ENCODE measurements at regions not wholly inside any gene's neighbourhood (a gene's known extent, or its start where the extent isn't known, plus 50 kb on each side); places are given as distances from the start of the nearest gene placed in this dataset.

DNA sequence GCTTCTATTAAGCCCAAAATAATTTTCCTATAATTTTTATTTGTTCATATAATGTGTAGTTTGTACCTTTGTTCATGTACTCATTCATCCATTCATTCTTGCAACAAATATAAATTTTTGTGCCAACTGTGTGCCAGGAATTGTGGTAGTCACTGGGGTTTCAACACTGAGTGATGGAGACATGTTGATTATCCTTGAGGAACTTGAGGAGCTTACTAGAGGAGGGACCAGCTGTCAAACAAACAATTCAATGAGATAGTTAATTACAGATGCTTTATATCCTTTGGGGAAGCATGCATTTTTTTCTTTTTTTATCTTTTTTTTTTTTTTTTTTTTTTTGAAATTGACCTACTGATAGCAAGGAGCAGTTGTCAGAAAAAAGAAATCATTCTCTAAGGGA, 324.8 kb downstream of the GABRG2 start:
- intact Hi-C loops (cut with micrococcal nuclease): no loop called here
- H3K36me3 ChIP-seq (ENCODE audit: control insufficient read depth, insufficient read depth, low read length): no peaks in the 10 kb centered on the region
- no peak for DNase-seq
- H3K4me3 Mint-ChIP-seq: no peak overlapping the region
- no peaks in the 10 kb centered on the region for H3K27me3 Mint-ChIP-seq (ENCODE audit: low read depth in 2 of 2)
- H3K27ac Mint-ChIP-seq: no peak overlapping the region
- H3K9me3 ChIP-seq (ENCODE audit: control insufficient read depth, insufficient read depth, low read length): peaks cover 7% of the 10 kb centered on the region
- TF ChIP-seq, protein P1, sequence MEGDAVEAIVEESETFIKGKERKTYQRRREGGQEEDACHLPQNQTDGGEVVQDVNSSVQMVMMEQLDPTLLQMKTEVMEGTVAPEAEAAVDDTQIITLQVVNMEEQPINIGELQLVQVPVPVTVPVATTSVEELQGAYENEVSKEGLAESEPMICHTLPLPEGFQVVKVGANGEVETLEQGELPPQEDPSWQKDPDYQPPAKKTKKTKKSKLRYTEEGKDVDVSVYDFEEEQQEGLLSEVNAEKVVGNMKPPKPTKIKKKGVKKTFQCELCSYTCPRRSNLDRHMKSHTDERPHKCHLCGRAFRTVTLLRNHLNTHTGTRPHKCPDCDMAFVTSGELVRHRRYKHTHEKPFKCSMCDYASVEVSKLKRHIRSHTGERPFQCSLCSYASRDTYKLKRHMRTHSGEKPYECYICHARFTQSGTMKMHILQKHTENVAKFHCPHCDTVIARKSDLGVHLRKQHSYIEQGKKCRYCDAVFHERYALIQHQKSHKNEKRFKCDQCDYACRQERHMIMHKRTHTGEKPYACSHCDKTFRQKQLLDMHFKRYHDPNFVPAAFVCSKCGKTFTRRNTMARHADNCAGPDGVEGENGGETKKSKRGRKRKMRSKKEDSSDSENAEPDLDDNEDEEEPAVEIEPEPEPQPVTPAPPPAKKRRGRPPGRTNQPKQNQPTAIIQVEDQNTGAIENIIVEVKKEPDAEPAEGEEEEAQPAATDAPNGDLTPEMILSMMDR (IDR thresholded peaks at IDR 0.05): no peak
- H3K36me3 Mint-ChIP-seq: peaks cover 11% of the 10 kb centered on the region
- H3K4me3 ChIP-seq (ENCODE audit: low read length): no peak overlapping the region
- no peak overlapping the region for H3K27ac ChIP-seq (ENCODE audit: low read length)
- H3K27me3 ChIP-seq (ENCODE audit: control insufficient read depth, insufficient read depth, low read length): no peaks in the 10 kb centered on the region
- no peaks in the 10 kb centered on the region for H3K4me1 ChIP-seq (ENCODE audit: control insufficient read depth, insufficient read depth, low read length)
- ATAC-seq: no peak
- no peaks in the 10 kb centered on the region for H3K4me1 Mint-ChIP-seq
- peaks cover 17% of the 10 kb centered on the region in 2 donors for H3K9me3 Mint-ChIP-seq

DNA sequence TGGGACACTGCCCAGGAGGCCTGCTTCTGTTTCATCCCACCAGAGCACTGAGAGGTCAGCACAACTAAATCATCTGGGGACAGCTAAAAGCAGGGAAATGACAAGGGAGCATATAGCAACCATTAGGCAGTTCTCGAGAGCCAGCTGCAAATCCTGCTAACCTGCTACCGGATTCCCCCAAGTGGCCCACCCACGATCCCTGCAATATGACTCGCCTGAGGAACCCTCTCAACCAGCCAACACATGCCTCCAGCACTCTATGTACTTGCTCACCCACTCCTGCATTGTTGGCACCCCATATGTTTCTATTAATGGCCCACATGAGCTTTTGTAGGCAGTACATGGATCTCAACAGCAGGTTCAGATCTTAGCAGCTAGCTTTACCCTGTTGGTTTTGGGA, 326.0 kb downstream of the GABRG2 start:
- H3K27ac Mint-ChIP-seq: no peak overlapping the region
- H3K36me3 Mint-ChIP-seq: peaks cover 11% of the 10 kb centered on the region
- ATAC-seq (no peak), DNase-seq (no peak)
- H3K4me3 Mint-ChIP-seq: no peak overlapping the region
- H3K27me3 Mint-ChIP-seq (ENCODE audit: low read depth in 2 of 2): no peaks in the 10 kb centered on the region
- H3K9me3 Mint-ChIP-seq: peaks cover 17% of the 10 kb centered on the region in 2 donors
- no peaks in the 10 kb centered on the region for H3K4me1 ChIP-seq (ENCODE audit: control insufficient read depth, insufficient read depth, low read length)
- TF ChIP-seq, protein P1 (IDR thresholded peaks at IDR 0.05): no peak
- peaks cover 7% of the 10 kb centered on the region for H3K9me3 ChIP-seq (ENCODE audit: control insufficient read depth, insufficient read depth, low read length)
- H3K4me3 ChIP-seq (ENCODE audit: low read length): no peak overlapping the region
- H3K27me3 ChIP-seq (ENCODE audit: control insufficient read depth, insufficient read depth, low read length): no peaks in the 10 kb centered on the region
- H3K27ac ChIP-seq (ENCODE audit: low read length): no peak overlapping the region
- WGBS (ENCODE audit: insufficient coverage): 90% methylated on average over 4 of the region's 4 CpGs
- H3K36me3 ChIP-seq (ENCODE audit: control insufficient read depth, insufficient read depth, low read length): no peaks in the 10 kb centered on the region
- H3K4me1 Mint-ChIP-seq: no peaks in the 10 kb centered on the region
- intact Hi-C loops (cut with micrococcal nuclease): no loop called here

DNA sequence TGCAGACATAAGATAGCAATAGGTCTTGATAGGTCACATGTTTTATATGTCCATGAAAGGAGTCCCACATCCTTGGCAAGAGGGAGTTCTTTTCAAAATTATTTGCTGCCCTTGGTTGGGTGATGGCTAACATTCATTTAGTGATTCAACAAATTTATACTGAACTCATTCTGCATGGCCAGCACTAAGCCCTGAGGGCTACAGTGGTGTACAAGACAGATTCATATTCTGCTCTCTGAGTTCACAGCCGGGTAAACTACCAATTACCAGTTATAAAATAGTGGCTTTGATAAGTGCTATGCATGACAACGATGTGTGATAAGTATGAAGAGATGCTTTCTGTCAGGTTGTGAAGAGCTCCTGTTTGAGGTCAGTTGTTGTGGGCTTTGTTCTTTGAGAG, 340.0 kb downstream of the GABRG2 start:
- no peaks in the 10 kb centered on the region for H3K27me3 Mint-ChIP-seq (ENCODE audit: low read depth in 2 of 2)
- H3K4me3 Mint-ChIP-seq: no peak overlapping the region
- 70% methylated on average over 2 of the region's 2 CpGs for WGBS (ENCODE audit: insufficient coverage)
- peaks cover 5 to 13% of the 10 kb centered on the region in 2 donors for H3K9me3 Mint-ChIP-seq
- no peak overlapping the region for H3K27ac Mint-ChIP-seq
- DNase-seq (no peak), ATAC-seq (no peak)
- Histone ChIP-seq H3K4me3 (ENCODE audit: low read length) (no peak overlapping the region), H3K4me1 (ENCODE audit: control insufficient read depth, insufficient read depth, low read length) (no peaks in the 10 kb centered on the region), H3K27ac (ENCODE audit: low read length) (no peak overlapping the region), H3K27me3 (ENCODE audit: control insufficient read depth, insufficient read depth, low read length) (no peaks in the 10 kb centered on the region), H3K9me3 (ENCODE audit: control insufficient read depth, insufficient read depth, low read length) (no peaks in the 10 kb centered on the region), H3K36me3 (ENCODE audit: control insufficient read depth, insufficient read depth, low read length) (no peaks in the 10 kb centered on the region)
- intact Hi-C loops (cut with micrococcal nuclease): no loop called here
- no peaks in the 10 kb centered on the region for H3K4me1 Mint-ChIP-seq
- TF ChIP-seq, protein P1 (IDR thresholded peaks at IDR 0.05): no peak
- H3K36me3 Mint-ChIP-seq: no peaks in the 10 kb centered on the region

DNA sequence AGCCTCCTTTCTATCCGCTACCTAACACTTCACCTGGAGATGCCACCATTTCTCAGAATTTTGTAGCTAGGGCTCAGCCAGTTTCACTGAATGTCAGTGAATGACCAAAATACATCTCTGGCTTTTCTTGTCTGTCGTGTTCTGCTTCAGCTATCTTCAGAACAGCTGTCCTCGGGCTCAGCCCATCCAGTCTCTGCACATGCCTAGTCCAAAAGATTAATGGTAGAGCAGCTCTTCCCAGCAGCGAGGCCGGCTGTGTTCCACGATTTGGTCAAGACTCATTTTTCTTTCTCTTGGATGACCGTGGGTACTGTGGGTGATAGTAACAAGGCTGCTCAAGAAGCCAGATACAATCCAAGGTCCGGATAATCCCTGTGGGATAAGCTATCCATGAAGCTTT, 342.8 kb downstream of the GABRG2 start:
- no peaks in the 10 kb centered on the region for H3K4me1 ChIP-seq (ENCODE audit: control insufficient read depth, insufficient read depth, low read length)
- ATAC-seq: no peak
- DNase-seq: no peak
- Mint-ChIP-seq H3K4me1 (no peaks in the 10 kb centered on the region), H3K4me3 (no peak overlapping the region), H3K36me3 (no peaks in the 10 kb centered on the region), H3K27ac (no peak overlapping the region), H3K9me3 (peaks cover 5 to 13% of the 10 kb centered on the region in 2 donors), H3K27me3 (ENCODE audit: low read depth in 2 of 2) (no peaks in the 10 kb centered on the region)
- 84% methylated on average over 8 of the region's 8 CpGs for WGBS (ENCODE audit: insufficient coverage)
- no peak overlapping the region for H3K27ac ChIP-seq (ENCODE audit: low read length)
- TF ChIP-seq, protein P1 (IDR thresholded peaks at IDR 0.05): no peak
- H3K9me3 ChIP-seq (ENCODE audit: control insufficient read depth, insufficient read depth, low read length): no peaks in the 10 kb centered on the region
- no peaks in the 10 kb centered on the region for H3K27me3 ChIP-seq (ENCODE audit: control insufficient read depth, insufficient read depth, low read length)
- H3K36me3 ChIP-seq (ENCODE audit: control insufficient read depth, insufficient read depth, low read length): no peaks in the 10 kb centered on the region
- intact Hi-C loops (cut with micrococcal nuclease): no loop called here
- no peak overlapping the region for H3K4me3 ChIP-seq (ENCODE audit: low read length)

Measured in natural killer cell (primary cell).